ENCODE measurements at regions not wholly inside any gene's neighbourhood (a gene's known extent, or its start where the extent isn't known, plus 50 kb on each side); places are given as distances from the start of the nearest gene placed in this dataset.
"Not testable (repeated sequence)": the region's sequence is repeated elsewhere in the genome, so short reads cannot be mapped to it uniquely, and the experiment has no call there.

DNA sequence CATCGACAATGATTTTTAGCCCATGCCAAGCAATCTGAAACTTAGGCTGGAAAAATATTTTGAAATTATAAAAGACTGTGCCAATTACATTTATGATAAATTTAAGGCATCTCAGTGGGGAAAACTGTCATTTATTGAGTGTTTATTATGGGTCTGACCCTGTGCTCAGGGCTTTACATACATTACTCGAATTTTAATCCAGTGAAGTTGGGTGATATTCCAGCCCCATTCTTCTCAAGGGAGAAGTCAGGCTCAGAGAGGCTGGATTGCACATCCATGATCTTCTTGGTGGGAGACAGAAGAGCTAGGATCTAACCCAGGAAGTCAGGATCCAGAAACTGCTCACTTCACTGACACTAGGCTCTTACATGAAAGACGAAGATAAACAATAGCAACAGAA lies 260.8 kb downstream of the QDPR start:
- Mint-ChIP-seq H3K4me1 (no peaks in the 10 kb centered on the region), H3K27ac (no peak overlapping the region), H3K36me3 (no peaks in the 10 kb centered on the region), H3K9me3 (no peaks in the 10 kb centered on the region), H3K27me3 (peaks cover 17% of the 10 kb centered on the region), H3K4me3 (no peak overlapping the region)

- H3K36me3 Mint-ChIP-seq = no peaks in the 10 kb centered on the region
- no peak overlapping the region for H3K27ac Mint-ChIP-seq
- H3K4me3 Mint-ChIP-seq = no peak overlapping the region
Measured at GRCh38 chr4:17250591-17250990, 261.3 kb downstream of the QDPR start.

DNA sequence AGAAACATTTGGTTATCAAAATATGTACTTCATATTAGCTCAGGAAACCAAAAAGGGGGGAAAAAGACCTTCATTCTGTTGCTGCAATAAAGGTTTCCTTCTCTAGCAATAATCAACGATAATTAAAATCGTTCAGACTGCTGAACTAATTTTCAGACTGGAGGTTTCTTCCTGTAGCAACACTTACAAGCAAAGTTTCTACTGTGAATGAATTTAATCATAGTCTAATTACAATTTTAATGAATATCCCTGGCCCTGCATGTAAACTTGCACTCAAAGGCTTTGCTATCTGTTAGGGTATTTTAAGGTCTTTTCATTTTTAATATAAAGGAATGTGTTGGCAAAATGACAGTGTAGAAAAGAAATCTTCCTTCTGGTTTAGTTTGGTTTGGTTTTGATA lies 265.2 kb downstream of the QDPR start:
- H3K9me3 Mint-ChIP-seq = no peaks in the 10 kb centered on the region
- H3K4me3 Mint-ChIP-seq = no peak overlapping the region
- H3K27ac Mint-ChIP-seq = no peak overlapping the region
- no peaks in the 10 kb centered on the region for H3K36me3 Mint-ChIP-seq
- no peaks in the 10 kb centered on the region for H3K4me1 Mint-ChIP-seq
- peaks cover 20% of the 10 kb centered on the region for H3K27me3 Mint-ChIP-seq

More at GRCh38 chr4:17250591-17250990, 261.3 kb downstream of the QDPR start:
- H3K4me1 Mint-ChIP-seq = no peaks in the 10 kb centered on the region
- peaks cover 17% of the 10 kb centered on the region for H3K27me3 Mint-ChIP-seq
- no peaks in the 10 kb centered on the region for H3K9me3 Mint-ChIP-seq

DNA sequence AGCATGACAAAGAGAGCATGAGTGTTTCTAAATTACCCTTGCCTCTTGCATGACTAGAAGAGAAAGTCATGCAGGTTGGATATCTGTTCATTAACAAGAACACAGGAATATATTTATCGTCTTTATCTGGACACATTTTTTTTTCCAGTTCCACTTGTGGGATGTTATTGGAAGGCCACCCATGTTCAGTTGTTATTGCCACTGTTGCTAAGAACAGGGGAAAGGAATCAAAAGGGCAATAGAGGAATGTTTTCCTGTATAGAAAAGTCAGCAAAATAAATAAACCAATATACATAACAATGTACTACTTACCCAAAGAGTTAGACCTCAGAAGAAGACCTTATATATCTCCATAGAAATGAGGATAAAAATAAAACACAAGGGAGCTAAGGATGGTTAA lies 270.1 kb downstream of the QDPR start:
- Mint-ChIP-seq H3K4me1 (no peaks in the 10 kb centered on the region), H3K27me3 (peaks cover 14% of the 10 kb centered on the region), H3K36me3 (no peaks in the 10 kb centered on the region)

DNA sequence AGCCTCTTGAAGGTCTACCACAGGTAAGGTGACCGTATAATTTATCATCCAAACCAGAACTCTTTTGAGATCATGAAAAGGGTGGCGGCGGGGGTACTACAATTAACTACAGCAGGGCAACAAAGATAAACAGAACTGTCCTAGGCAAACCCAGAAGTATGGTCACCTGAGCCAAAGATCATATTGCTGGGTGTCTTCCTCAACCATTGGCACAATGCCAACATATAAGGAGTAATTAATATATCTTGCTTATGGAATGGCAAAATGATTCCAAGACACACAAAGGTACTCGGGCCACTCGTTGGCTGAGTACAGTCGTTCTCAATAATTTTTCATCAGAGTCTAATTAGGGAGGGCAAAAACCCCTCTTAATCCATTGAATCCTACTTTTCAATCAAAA lies 273.3 kb downstream of the QDPR start:
- H3K36me3 Mint-ChIP-seq = no peaks in the 10 kb centered on the region

More for the DNA sequence above, 270.1 kb downstream of the QDPR start:
- no peaks in the 10 kb centered on the region for H3K9me3 Mint-ChIP-seq
- H3K27ac Mint-ChIP-seq = no peak overlapping the region
- no peak overlapping the region for H3K4me3 Mint-ChIP-seq

DNA sequence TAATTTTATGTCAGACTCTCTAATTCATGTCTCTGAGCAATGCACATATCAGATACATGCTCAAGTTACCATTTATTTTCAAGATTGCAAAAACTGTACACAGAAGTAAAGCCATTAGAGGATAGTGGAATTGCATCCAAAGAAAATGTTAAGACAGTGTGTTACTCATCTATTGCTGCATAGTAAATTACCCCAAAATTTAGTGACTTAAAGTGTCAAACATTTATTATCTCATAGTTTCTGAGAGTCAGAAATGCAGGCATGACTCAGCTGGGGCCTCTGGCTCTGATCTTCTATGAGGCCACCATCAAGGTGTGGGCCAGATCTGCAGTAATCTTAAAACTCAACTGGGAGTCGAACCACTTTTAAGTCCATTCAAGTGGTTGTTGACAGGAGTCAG lies 275.2 kb downstream of the QDPR start:
- Mint-ChIP-seq H3K9me3 (no peaks in the 10 kb centered on the region), H3K36me3 (no peaks in the 10 kb centered on the region)

More for the DNA sequence above, 273.3 kb downstream of the QDPR start:
- no peaks in the 10 kb centered on the region for H3K9me3 Mint-ChIP-seq
- H3K27me3 Mint-ChIP-seq = peaks cover 3% of the 10 kb centered on the region
- H3K4me1 Mint-ChIP-seq = no peaks in the 10 kb centered on the region
- no peak overlapping the region for H3K4me3 Mint-ChIP-seq
- no peak overlapping the region for H3K27ac Mint-ChIP-seq

DNA sequence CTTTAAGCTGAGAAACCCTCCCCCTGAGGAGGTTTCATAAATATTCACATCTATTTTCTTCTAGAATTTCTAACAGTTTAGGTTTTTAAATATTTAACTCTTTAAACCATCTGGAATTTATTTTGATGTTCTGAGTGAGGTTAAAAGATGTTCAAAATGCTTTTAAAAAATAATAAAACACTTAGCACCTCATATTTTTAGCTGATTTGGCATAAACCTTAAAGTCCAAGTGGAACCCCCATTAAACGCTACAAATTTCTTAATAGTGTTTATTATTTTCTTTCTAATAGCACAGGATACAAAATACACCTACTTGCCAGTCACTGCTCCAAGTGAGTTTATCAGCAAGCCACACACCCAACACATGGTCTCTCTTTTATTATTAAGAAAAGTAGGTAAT lies 277.2 kb downstream of the QDPR start:
- Mint-ChIP-seq H3K4me3 (no peak overlapping the region), H3K9me3 (no peaks in the 10 kb centered on the region), H3K27ac (no peak overlapping the region), H3K36me3 (no peaks in the 10 kb centered on the region), H3K27me3 (peaks cover 6% of the 10 kb centered on the region), H3K4me1 (no peaks in the 10 kb centered on the region)

More for the DNA sequence above, 275.2 kb downstream of the QDPR start:
- Mint-ChIP-seq H3K27me3 (peaks cover 3% of the 10 kb centered on the region), H3K27ac (no peak overlapping the region), H3K4me1 (no peaks in the 10 kb centered on the region), H3K4me3 (no peak overlapping the region)

- Mint-ChIP-seq H3K27me3 (peaks cover 14% of the 10 kb centered on the region), H3K4me1 (no peaks in the 10 kb centered on the region), H3K9me3 (no peaks in the 10 kb centered on the region), H3K4me3 (no peak overlapping the region), H3K27ac (no peak overlapping the region), H3K36me3 (no peaks in the 10 kb centered on the region)
Measured at GRCh38 chr4:17232566-17233253, 279.2 kb downstream of the QDPR start.

DNA sequence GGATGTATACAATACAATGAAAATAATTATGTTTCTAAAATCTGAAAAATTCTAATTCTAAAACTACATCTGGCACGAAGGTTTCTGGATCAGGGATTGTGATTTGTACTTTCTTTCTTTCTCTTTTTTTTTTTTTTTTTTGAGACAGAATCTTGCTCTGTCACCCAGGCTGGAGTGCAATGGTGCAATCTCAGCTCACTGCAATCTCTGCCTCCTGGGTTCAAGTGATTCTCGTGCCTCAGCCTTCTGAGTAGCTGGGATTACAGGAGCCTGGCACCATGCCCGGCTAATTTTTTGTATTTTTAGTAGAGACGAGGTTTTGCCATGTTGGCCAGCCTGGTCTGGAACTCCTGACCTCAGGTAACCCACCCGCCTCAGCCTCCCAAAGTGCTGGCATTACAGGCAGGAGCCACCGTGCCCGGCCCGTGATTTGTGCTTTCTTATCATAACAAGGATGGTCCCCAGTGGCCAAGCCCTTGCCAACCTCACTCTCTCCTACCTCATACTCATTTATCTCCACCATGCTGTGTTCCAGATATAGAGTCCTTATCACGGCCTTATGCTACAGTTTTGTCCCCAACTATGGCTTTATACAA lies 279.9 kb downstream of the QDPR start:
- not testable (repeated sequence) for H3K4me1 Mint-ChIP-seq, H3K27ac Mint-ChIP-seq, H3K4me3 Mint-ChIP-seq, H3K36me3 Mint-ChIP-seq, H3K9me3 Mint-ChIP-seq
- peaks cover 14% of the 10 kb centered on the region for H3K27me3 Mint-ChIP-seq

GRCh38 chr4:17230727-17231126 lies 281.2 kb downstream of the QDPR start:
- H3K4me1 Mint-ChIP-seq = no peaks in the 10 kb centered on the region
- peaks cover 14% of the 10 kb centered on the region for H3K27me3 Mint-ChIP-seq
- H3K27ac Mint-ChIP-seq = no peak overlapping the region
- no peaks in the 10 kb centered on the region for H3K9me3 Mint-ChIP-seq
- no peaks in the 10 kb centered on the region for H3K36me3 Mint-ChIP-seq
- no peak overlapping the region for H3K4me3 Mint-ChIP-seq

DNA sequence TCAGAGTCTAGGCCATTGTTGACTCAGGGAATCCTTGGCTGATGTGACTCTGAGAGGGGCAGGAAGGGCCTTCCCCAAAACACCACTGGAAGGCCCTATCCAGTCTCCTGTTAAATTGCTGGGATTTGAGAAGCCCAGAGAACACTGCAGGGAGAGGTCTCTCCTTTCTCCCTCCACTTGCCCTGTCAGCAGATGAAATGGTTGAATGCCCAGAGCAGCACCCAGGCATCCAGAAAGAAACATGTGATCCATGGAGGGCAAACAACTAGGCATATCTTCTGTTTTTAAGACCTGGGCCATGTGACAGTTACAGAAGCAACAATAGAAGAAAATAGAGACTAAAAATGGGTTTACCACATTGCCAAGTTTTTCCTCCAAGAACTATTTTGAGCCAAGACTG lies 291.1 kb downstream of the QDPR start:
- Mint-ChIP-seq H3K27me3 (peaks cover 3% of the 10 kb centered on the region), H3K4me3 (no peak overlapping the region), H3K9me3 (no peaks in the 10 kb centered on the region), H3K36me3 (no peaks in the 10 kb centered on the region), H3K27ac (no peak overlapping the region), H3K4me1 (no peaks in the 10 kb centered on the region)

DNA sequence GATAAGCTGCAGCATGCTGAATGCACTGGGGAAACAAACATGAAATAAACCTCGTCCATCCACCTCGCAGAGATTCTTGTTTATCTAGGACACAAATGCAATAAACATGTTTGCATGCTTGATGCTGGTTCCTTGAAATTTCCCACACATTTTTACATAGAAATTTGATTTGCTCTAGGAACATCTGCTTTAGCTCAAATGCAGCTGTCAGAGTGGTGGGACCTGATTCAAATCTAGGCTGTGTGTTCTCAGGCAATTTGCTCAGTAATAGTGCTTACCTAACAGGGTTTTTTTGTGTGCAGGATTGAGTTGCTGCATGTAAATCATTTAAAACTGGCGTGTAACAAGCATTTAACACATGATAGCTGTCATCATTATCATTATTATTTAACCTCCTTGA lies 293.1 kb downstream of the QDPR start:
- Mint-ChIP-seq H3K9me3 (no peaks in the 10 kb centered on the region), H3K27me3 (peaks cover 5% of the 10 kb centered on the region), H3K36me3 (no peaks in the 10 kb centered on the region), H3K4me3 (no peak overlapping the region), H3K4me1 (no peaks in the 10 kb centered on the region), H3K27ac (no peak overlapping the region)

GRCh38 chr4:17206829-17207801 lies 304.8 kb downstream of the QDPR start:
- H3K36me3 Mint-ChIP-seq = peaks cover 1% of the 10 kb centered on the region
- no peaks in the 10 kb centered on the region for H3K4me1 Mint-ChIP-seq
- no peak overlapping the region for H3K4me3 Mint-ChIP-seq
- peaks cover 15% of the 10 kb centered on the region for H3K27me3 Mint-ChIP-seq
- no peaks in the 10 kb centered on the region for H3K9me3 Mint-ChIP-seq
- no peak overlapping the region for H3K27ac Mint-ChIP-seq

- H3K9me3 Mint-ChIP-seq = no peaks in the 10 kb centered on the region
- H3K4me3 Mint-ChIP-seq = no peak overlapping the region
- H3K27ac Mint-ChIP-seq = no peak overlapping the region
- no peaks in the 10 kb centered on the region for H3K4me1 Mint-ChIP-seq
- H3K36me3 Mint-ChIP-seq = peaks cover 3% of the 10 kb centered on the region
- peaks cover 19% of the 10 kb centered on the region for H3K27me3 Mint-ChIP-seq
Measured at GRCh38 chr4:17204908-17205307, 306.5 kb upstream of the LDB2 start.

- peaks cover 3% of the 10 kb centered on the region for H3K36me3 Mint-ChIP-seq
- no peak overlapping the region for H3K27ac Mint-ChIP-seq
- H3K4me3 Mint-ChIP-seq = no peak overlapping the region
- H3K4me1 Mint-ChIP-seq = no peaks in the 10 kb centered on the region
- peaks cover 19% of the 10 kb centered on the region for H3K27me3 Mint-ChIP-seq
- no peaks in the 10 kb centered on the region for H3K9me3 Mint-ChIP-seq
Measured at GRCh38 chr4:17203797-17204196, 305.4 kb upstream of the LDB2 start.

DNA sequence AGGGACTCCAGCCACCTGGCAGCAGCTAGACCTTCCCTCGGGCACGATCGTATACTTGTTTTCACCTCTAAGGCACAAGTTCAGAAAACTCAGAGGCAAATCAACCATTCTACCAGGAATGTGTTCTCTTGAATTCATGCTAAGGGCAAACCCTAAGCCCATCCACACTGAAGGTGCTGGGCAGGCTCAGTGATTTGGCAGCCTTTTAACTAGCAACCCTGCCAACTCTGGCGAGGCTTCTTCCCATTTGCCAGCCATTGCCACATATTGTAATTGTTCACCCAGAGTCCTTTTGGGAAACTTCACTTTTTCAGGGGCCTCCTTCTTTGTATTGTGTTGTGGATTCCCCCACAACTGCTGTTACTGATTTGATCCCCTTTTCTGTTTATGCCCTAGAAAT lies 298.6 kb upstream of the LDB2 start:
- Mint-ChIP-seq H3K9me3 (no peaks in the 10 kb centered on the region), H3K36me3 (peaks cover 1% of the 10 kb centered on the region), H3K4me3 (no peak overlapping the region), H3K27me3 (peaks cover 4% of the 10 kb centered on the region), H3K4me1 (no peaks in the 10 kb centered on the region), H3K27ac (no peak overlapping the region)

Data from activated naive CD4-positive, alpha-beta T cell treated with anti-CD3 and anti-CD28 coated beads, Interleukin-2, amount 50 U/mL, for 24 hours (primary cell).